ENCODE measurements at regions not wholly inside any gene's neighbourhood (a gene's known extent, or its start where the extent isn't known, plus 50 kb on each side); places are given as distances from the start of the nearest gene placed in this dataset.

- TF ChIP-seq CTCF (IDR thresholded peaks at IDR 0.05; ENCODE audit: poor library complexity, severe bottlenecking) (no peak), EP300 (conservative IDR thresholded peaks at IDR 0.05; ENCODE audit: poor library complexity, severe bottlenecking) (no peak), POLR2AphosphoS5 (IDR thresholded peaks at IDR 0.05) (no peak), REST (IDR thresholded peaks at IDR 0.05; ENCODE audit: borderline replicate concordance) (no peak), TAF1 (IDR thresholded peaks at IDR 0.05; ENCODE audit: low read depth) (no peak), EZH2 (IDR thresholded peaks at IDR 0.05; ENCODE audit: borderline replicate concordance, insufficient read depth, low read length, poor library complexity, severe bottlenecking) (no peak), MXI1 (conservative IDR thresholded peaks at IDR 0.05; ENCODE audit: poor library complexity, severe bottlenecking) (no peak), RAD21 (conservative IDR thresholded peaks at IDR 0.05) (no peak), SMC3 (conservative IDR thresholded peaks at IDR 0.05; ENCODE audit: poor library complexity) (no peak)
Measured at GRCh38 chr7:22944510-22944909, 69.4 kb downstream of the HYCC1 start.

Data from neural cell (in vitro differentiated cells).